Liver (tissue), 3 donors: ENCODE measurements at regions not wholly inside any gene's neighbourhood (a gene's known extent, or its start where the extent isn't known, plus 50 kb on each side); places are given as distances from the start of the nearest gene placed in this dataset.

Experiments used
- EGR1 ChIP-seq, 2 donors: IDR thresholded peaks; 2 replicates each; pipeline ENCODE4 v1.6.1; 2016 to 2018; ENCODE audit warnings: antibody characterized with exemption in 2 of 2, low read depth in 2 of 2
- FOXA1 ChIP-seq: IDR thresholded peaks from 2 replicates; pipeline ENCODE4 v1.6.1; 2016; ENCODE audit warnings: antibody characterized with exemption
- GABPA ChIP-seq, 2 donors: IDR thresholded peaks in 1 of 2; conservative IDR thresholded peaks in 1 of 2; 2 replicates each; pipeline ENCODE4 v1.6.1; 2016; ENCODE audit warnings: antibody characterized with exemption in 2 of 2, mild to moderate bottlenecking in 1 of 2, moderate library complexity in 1 of 2
- JUND ChIP-seq, 2 donors: IDR thresholded peaks; 2 replicates each; pipeline ENCODE4 v1.6.1; 2016; ENCODE audit warnings: antibody characterized with exemption in 2 of 2
- RAD21 ChIP-seq, 2 donors: IDR thresholded peaks; 2 replicates each; pipeline ENCODE4 v1.6.1; 2016; ENCODE audit warnings: antibody characterized with exemption in 2 of 2, mild to moderate bottlenecking in 2 of 2
- RXRA ChIP-seq, 2 donors: IDR thresholded peaks; 2 replicates each; pipeline ENCODE4 v1.6.1; 2017 to 2018; ENCODE audit warnings: antibody characterized with exemption in 2 of 2, mild to moderate bottlenecking in 1 of 2
- TAF1 ChIP-seq: conservative IDR thresholded peaks from 2 replicates; pipeline ENCODE4 v1.6.1; 2016; ENCODE audit warnings: antibody characterized with exemption, mild to moderate bottlenecking
- YY1 ChIP-seq: IDR thresholded peaks from 2 replicates; pipeline ENCODE4 v1.6.1; 2016; ENCODE audit warnings: antibody characterized with exemption, mild to moderate bottlenecking
- TF ChIP-seq, protein P1 (sequence below): fragments of 150-350 bp; IDR thresholded peaks from 2 replicates; pipeline ENCODE4 v1.5.1; 2017; ENCODE audit warnings: improper control_type of control experiment, low read depth, low read length; ENCODE audit not compliant: missing input control
- TF ChIP-seq, protein P2 (sequence below): IDR thresholded peaks from 2 replicates; pipeline ENCODE4 v1.6.1; 2016; ENCODE audit warnings: antibody characterized with exemption
- TF ChIP-seq, protein P3 (sequence below): IDR thresholded peaks from 2 replicates; pipeline ENCODE4 v1.6.1; 2016; ENCODE audit warnings: antibody characterized with exemption, mild to moderate bottlenecking
- TF ChIP-seq, protein P4 (sequence below): IDR thresholded peaks from 2 replicates; pipeline ENCODE4 v1.6.1; 2016; ENCODE audit warnings: antibody characterized with exemption
- donor health status: healthy.
- donor health status: healthy.

DNA sequence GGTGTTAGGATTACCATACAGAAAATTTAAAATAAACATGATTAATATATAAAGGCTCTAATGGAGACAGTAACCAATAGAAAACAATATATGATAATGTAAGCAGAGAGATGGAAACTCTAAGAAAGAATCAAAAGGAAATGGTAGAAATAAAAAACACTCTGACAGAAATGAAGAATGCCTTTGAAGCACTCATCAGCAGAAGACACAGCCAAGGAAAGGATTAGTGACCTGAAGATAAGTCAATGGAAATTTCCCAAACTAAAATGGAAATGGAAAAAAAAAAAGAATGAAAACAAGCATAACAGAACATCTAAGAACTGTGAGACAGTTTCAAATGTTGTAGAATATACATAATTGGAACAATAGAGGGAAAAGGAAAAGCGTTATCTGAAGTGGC lies 302.6 kb downstream of the DRD1 start:
- no peak for TF ChIP-seq GABPA (IDR thresholded peaks at IDR 0.05 in 1 of 2, conservative IDR thresholded peaks at IDR 0.05 in 1 of 2)
- TF ChIP-seq, protein P1, sequence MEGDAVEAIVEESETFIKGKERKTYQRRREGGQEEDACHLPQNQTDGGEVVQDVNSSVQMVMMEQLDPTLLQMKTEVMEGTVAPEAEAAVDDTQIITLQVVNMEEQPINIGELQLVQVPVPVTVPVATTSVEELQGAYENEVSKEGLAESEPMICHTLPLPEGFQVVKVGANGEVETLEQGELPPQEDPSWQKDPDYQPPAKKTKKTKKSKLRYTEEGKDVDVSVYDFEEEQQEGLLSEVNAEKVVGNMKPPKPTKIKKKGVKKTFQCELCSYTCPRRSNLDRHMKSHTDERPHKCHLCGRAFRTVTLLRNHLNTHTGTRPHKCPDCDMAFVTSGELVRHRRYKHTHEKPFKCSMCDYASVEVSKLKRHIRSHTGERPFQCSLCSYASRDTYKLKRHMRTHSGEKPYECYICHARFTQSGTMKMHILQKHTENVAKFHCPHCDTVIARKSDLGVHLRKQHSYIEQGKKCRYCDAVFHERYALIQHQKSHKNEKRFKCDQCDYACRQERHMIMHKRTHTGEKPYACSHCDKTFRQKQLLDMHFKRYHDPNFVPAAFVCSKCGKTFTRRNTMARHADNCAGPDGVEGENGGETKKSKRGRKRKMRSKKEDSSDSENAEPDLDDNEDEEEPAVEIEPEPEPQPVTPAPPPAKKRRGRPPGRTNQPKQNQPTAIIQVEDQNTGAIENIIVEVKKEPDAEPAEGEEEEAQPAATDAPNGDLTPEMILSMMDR: no peak
- TF ChIP-seq FOXA1: no peak
- TF ChIP-seq JUND (IDR thresholded peaks at IDR 0.05): no peak
- no peak for TF ChIP-seq RXRA (IDR thresholded peaks at IDR 0.05)
- no peak for TF ChIP-seq YY1
- TF ChIP-seq TAF1: no peak
- no peak for TF ChIP-seq EGR1 (IDR thresholded peaks at IDR 0.05; ENCODE audit: low read depth in 2 of 2)
- TF ChIP-seq, protein P2, sequence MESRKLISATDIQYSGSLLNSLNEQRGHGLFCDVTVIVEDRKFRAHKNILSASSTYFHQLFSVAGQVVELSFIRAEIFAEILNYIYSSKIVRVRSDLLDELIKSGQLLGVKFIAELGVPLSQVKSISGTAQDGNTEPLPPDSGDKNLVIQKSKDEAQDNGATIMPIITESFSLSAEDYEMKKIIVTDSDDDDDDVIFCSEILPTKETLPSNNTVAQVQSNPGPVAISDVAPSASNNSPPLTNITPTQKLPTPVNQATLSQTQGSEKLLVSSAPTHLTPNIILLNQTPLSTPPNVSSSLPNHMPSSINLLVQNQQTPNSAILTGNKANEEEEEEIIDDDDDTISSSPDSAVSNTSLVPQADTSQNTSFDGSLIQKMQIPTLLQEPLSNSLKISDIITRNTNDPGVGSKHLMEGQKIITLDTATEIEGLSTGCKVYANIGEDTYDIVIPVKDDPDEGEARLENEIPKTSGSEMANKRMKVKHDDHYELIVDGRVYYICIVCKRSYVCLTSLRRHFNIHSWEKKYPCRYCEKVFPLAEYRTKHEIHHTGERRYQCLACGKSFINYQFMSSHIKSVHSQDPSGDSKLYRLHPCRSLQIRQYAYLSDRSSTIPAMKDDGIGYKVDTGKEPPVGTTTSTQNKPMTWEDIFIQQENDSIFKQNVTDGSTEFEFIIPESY: no peak
- no peak for TF ChIP-seq RAD21 (IDR thresholded peaks at IDR 0.05)
- TF ChIP-seq, protein P3, sequence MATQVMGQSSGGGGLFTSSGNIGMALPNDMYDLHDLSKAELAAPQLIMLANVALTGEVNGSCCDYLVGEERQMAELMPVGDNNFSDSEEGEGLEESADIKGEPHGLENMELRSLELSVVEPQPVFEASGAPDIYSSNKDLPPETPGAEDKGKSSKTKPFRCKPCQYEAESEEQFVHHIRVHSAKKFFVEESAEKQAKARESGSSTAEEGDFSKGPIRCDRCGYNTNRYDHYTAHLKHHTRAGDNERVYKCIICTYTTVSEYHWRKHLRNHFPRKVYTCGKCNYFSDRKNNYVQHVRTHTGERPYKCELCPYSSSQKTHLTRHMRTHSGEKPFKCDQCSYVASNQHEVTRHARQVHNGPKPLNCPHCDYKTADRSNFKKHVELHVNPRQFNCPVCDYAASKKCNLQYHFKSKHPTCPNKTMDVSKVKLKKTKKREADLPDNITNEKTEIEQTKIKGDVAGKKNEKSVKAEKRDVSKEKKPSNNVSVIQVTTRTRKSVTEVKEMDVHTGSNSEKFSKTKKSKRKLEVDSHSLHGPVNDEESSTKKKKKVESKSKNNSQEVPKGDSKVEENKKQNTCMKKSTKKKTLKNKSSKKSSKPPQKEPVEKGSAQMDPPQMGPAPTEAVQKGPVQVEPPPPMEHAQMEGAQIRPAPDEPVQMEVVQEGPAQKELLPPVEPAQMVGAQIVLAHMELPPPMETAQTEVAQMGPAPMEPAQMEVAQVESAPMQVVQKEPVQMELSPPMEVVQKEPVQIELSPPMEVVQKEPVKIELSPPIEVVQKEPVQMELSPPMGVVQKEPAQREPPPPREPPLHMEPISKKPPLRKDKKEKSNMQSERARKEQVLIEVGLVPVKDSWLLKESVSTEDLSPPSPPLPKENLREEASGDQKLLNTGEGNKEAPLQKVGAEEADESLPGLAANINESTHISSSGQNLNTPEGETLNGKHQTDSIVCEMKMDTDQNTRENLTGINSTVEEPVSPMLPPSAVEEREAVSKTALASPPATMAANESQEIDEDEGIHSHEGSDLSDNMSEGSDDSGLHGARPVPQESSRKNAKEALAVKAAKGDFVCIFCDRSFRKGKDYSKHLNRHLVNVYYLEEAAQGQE: no peak
- TF ChIP-seq, protein P4, sequence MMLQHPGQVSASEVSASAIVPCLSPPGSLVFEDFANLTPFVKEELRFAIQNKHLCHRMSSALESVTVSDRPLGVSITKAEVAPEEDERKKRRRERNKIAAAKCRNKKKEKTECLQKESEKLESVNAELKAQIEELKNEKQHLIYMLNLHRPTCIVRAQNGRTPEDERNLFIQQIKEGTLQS: no peak
